ENCODE measurements at regions not wholly inside any gene's neighbourhood (a gene's known extent, or its start where the extent isn't known, plus 50 kb on each side); places are given as distances from the start of the nearest gene placed in this dataset.

DNA sequence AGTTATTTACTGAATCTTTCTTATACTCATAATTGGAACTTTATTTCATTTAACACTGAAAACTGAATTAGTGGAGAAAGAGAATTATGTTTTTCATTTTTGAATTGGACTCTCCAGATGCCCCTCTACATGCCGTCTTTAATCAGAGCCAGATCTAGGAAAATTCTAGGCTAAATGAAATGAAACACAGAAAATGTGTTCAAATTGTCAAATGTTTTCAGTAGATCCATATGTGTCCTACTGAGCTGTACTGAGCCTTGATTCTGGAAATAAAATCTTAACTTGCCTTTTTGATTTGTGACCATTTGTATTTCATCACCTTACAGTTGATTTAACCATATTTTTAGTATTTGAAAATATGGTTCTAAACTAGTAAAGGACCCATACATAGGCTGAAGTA, 64.0 kb upstream of the GK2 start:
- no peaks in the 10 kb centered on the region for H3K4me1 Mint-ChIP-seq
- no peak overlapping the region for H3K27ac Mint-ChIP-seq (ENCODE audit: unreplicated experiment)
- H3K36me3 Mint-ChIP-seq (ENCODE audit: low read depth) = no peaks in the 10 kb centered on the region
- no peak for DNase-seq (ENCODE audit: low read depth, low spot score)
- TF ChIP-seq, protein P1, sequence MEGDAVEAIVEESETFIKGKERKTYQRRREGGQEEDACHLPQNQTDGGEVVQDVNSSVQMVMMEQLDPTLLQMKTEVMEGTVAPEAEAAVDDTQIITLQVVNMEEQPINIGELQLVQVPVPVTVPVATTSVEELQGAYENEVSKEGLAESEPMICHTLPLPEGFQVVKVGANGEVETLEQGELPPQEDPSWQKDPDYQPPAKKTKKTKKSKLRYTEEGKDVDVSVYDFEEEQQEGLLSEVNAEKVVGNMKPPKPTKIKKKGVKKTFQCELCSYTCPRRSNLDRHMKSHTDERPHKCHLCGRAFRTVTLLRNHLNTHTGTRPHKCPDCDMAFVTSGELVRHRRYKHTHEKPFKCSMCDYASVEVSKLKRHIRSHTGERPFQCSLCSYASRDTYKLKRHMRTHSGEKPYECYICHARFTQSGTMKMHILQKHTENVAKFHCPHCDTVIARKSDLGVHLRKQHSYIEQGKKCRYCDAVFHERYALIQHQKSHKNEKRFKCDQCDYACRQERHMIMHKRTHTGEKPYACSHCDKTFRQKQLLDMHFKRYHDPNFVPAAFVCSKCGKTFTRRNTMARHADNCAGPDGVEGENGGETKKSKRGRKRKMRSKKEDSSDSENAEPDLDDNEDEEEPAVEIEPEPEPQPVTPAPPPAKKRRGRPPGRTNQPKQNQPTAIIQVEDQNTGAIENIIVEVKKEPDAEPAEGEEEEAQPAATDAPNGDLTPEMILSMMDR (conservative IDR thresholded peaks at IDR 0.05) = no peak
- H3K4me3 Mint-ChIP-seq = no peak overlapping the region
- no peaks in the 10 kb centered on the region for H3K9me3 Mint-ChIP-seq
- peaks cover 3% of the 10 kb centered on the region for H3K27me3 Mint-ChIP-seq (ENCODE audit: low read depth)

DNA sequence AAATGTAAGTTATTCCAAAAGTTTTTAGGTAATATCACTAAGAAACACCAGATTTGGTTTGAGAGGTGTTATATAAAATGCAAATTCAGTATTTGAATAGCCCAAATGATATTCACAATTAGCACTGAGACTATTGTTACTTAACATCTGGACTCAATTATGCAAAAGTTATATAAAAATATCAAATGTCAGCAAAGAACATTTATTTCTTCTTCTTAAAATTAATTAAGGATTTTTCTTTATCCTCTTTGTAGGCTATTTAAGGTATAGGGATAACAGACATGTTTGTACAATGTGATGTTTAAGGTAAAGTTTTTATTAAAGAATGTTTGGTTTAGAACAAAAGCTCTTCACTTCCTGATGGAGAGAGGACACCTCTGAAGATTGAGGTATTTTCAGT, 63.3 kb upstream of the GK2 start:
- Mint-ChIP-seq H3K4me1 (no peaks in the 10 kb centered on the region), H3K9me3 (no peaks in the 10 kb centered on the region), H3K36me3 (ENCODE audit: low read depth) (no peaks in the 10 kb centered on the region), H3K27ac (ENCODE audit: unreplicated experiment) (no peak overlapping the region), H3K27me3 (ENCODE audit: low read depth) (peaks cover 3% of the 10 kb centered on the region), H3K4me3 (no peak overlapping the region)
- DNase-seq (ENCODE audit: low read depth, low spot score) = no peak
- TF ChIP-seq, protein P1 (conservative IDR thresholded peaks at IDR 0.05) = no peak

DNA sequence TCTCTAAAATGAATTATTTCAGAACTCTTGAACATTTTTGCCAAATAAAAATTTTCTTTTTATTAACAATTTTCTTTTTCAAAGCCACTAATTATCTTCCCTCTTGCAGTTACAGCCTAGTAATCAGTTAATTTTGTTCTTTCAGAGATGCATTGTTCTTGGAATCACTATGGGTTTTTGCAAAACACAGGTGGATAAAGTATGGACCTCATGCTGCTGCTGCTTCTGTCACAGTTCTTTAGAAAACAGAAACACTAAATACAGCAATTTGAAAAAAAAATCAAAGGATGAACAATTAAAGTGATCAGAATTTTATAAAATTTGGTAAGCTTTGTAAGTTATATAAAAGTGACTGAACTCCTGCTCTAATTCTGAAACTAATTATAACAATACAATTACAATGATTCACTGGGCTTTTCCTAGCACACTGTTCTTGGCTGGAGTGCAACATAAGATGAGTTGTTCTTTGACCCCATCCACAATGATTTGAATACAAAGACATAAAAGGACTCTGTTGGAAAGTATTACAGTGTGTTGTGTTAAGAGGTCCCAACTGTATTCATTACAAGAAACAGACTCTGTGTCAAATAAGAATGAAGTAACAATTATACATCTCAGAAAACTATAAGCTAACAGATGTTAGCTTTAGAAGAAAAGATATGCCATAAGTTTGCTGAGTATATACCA, 59.4 kb upstream of the GK2 start:
- no peaks in the 10 kb centered on the region for H3K9me3 Mint-ChIP-seq
- H3K4me3 Mint-ChIP-seq = no peak overlapping the region
- DNase-seq (ENCODE audit: low read depth, low spot score) = no peak
- no peak overlapping the region for H3K27ac Mint-ChIP-seq (ENCODE audit: unreplicated experiment)
- no peaks in the 10 kb centered on the region for H3K4me1 Mint-ChIP-seq
- H3K36me3 Mint-ChIP-seq (ENCODE audit: low read depth) = no peaks in the 10 kb centered on the region
- TF ChIP-seq, protein P1 (conservative IDR thresholded peaks at IDR 0.05) = no peak
- no peaks in the 10 kb centered on the region for H3K27me3 Mint-ChIP-seq (ENCODE audit: low read depth)

GRCh38 chr4:79466621-79467020, 58.6 kb upstream of the GK2 start:
- Mint-ChIP-seq H3K27me3 (ENCODE audit: low read depth) (no peaks in the 10 kb centered on the region), H3K27ac (ENCODE audit: unreplicated experiment) (no peak overlapping the region), H3K36me3 (ENCODE audit: low read depth) (no peaks in the 10 kb centered on the region), H3K4me3 (no peak overlapping the region), H3K9me3 (no peaks in the 10 kb centered on the region), H3K4me1 (no peaks in the 10 kb centered on the region)
- TF ChIP-seq, protein P1 (conservative IDR thresholded peaks at IDR 0.05) = no peak
- no peak for DNase-seq (ENCODE audit: low read depth, low spot score)
